Panc1 (cell line): ENCODE measurements at regions not wholly inside any gene's neighbourhood (a gene's known extent, or its start where the extent isn't known, plus 50 kb on each side); places are given as distances from the start of the nearest gene placed in this dataset.

Experiments
- ATAC-seq: fragments of 200-7000 bp; cut with Tn5 transposase; 2 replicates; pipeline ENCODE4 v1.9.1; 2020; ENCODE audit warnings: mild to moderate bottlenecking, moderate library complexity
- BruUV-seq: library from RNA; stranded (reverse); fragments of 400-500 nt; replicated peaks from 2 replicates; lab custom pipeline; 2021; lab: Mats Ljungman, UMichigan
- CTCF ChIA-PET: fragments of 300-600 bp; sonication (Branson Sonifier 250); formaldehyde crosslinking; loops from one replicate; lab custom pipeline; 2022; ENCODE audit warnings: antibody characterized with exemption; lab: Charles Lee
- POLR2A ChIA-PET: fragments of 300-600 bp; sonication (Branson Sonifier 250); formaldehyde crosslinking; loops from one replicate; lab custom pipeline; 2022; ENCODE audit warnings: antibody characterized with exemption; lab: Charles Lee
- DNase-seq: peaks from one replicate; pipeline ENCODE4 v3.0.0-alpha.2; 2010; ENCODE audit warnings: low read depth, low spot score
- H3K27ac ChIP-seq: 2 replicates; pipeline ENCODE4 v1.5.1; 2011; ENCODE audit warnings: mild to moderate bottlenecking, low read length, inconsistent platforms
- H3K27me3 ChIP-seq: fragments of 200-500 bp; sonication (Bioruptor generic); 2 replicates; pipeline ENCODE4 v1.6.0; 2014; ENCODE audit warnings: low read length, inconsistent platforms; ENCODE audit not compliant: control insufficient read depth, insufficient read depth
- H3K36me3 ChIP-seq: fragments of 200-500 bp; sonication (Bioruptor generic); 2 replicates; pipeline ENCODE4 v1.5.1; 2014; ENCODE audit warnings: inconsistent platforms, mild to moderate bottlenecking, low read length, moderate library complexity; ENCODE audit not compliant: control insufficient read depth, insufficient read depth
- H3K4me1 ChIP-seq: 2 replicates; pipeline ENCODE4 v1.5.1; 2011; ENCODE audit warnings: inconsistent platforms, mild to moderate bottlenecking, low read length, moderate library complexity; ENCODE audit not compliant: control insufficient read depth, insufficient read depth
- H3K4me3 ChIP-seq, 2 experiments: 2 replicates each; pipeline ENCODE4 v1.5.1; 2011 to 2012; ENCODE audit warnings: low read depth in 2 of 2, low read length in 2 of 2, mild to moderate bottlenecking in 2 of 2, inconsistent platforms in 1 of 2, moderate library complexity in 1 of 2
- H3K9me3 ChIP-seq: fragments of 200-500 bp; sonication (Bioruptor generic); 2 replicates; pipeline ENCODE4 v1.5.1; 2014; ENCODE audit warnings: low read depth, mild to moderate bottlenecking, inconsistent platforms, low read length, moderate library complexity; ENCODE audit not compliant: control insufficient read depth, insufficient read depth
- POLR2AphosphoS5 ChIP-seq: IDR thresholded peaks from 2 replicates; pipeline ENCODE4 v1.6.1; 2012; ENCODE audit warnings: mild to moderate bottlenecking, low read depth, low read length, moderate library complexity
- SIN3A ChIP-seq: IDR thresholded peaks from 2 replicates; pipeline ENCODE4 v1.6.1; 2012; ENCODE audit warnings: low read depth, mild to moderate bottlenecking, low read length, moderate library complexity, borderline replicate concordance; ENCODE audit not compliant: insufficient read depth
- TCF7L2 ChIP-seq: IDR thresholded peaks from 2 replicates; pipeline ENCODE4 v1.6.1; 2011; ENCODE audit warnings: mild to moderate bottlenecking, low read depth, low read length, inconsistent platforms
- in situ Hi-C: cut with HindIII; loops from 2 replicates; pipeline ENCODE4 v1.10.0; 2016; ENCODE audit warnings: low sequenced_read_pairs, low pct_unique_long_range_greater_than_20kb
- intact Hi-C: fragments of 100-400 bp; cut with micrococcal nuclease; formaldehyde crosslinking; loops from one replicate; pipeline ENCODE4 v1.10.0; 2022; ENCODE audit not compliant: unreplicated experiment
- TF ChIP-seq, protein P1 (sequence below), 2 experiments: IDR thresholded peaks; 2 replicates each; pipeline ENCODE4 v1.6.1; 2011 to 2012; ENCODE audit warnings: low read depth in 2 of 2, control low read depth in 1 of 2, low read length in 1 of 2, mild to moderate bottlenecking in 1 of 2, moderate library complexity in 1 of 2; ENCODE audit not compliant: insufficient read depth in 1 of 2
- TF ChIP-seq, protein P2 (sequence below): fragments of 450-650 bp; IDR thresholded peaks from 2 replicates; pipeline ENCODE4 v1.5.1; 2017; ENCODE audit warnings: mild to moderate bottlenecking

DNA sequence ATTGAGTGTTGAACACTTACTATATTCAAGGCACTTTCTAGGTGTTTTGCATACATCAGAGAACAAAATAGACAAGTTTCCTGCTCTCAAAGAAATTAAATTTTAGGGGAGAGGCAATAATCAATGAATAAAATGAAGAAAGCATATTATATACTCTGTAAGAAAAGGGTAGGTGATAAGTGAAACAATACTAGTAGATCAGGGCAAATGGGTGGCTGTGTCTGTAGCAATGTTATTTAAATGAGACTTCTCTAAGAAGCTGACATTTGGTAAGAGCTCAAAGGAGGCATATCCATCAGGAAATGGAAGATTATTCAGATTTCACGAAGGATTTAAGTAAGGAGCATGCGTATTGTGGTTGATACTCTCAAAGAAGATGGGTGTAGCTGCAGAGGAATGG lies 1291.6 kb downstream of the NSUN3 start:
- intact Hi-C loops (no loop called here), in situ Hi-C loops (no loop called here)
- ChIA-PET CTCF (no interaction called here), POLR2A (no interaction called here)
- no peak for ATAC-seq
- Histone ChIP-seq H3K4me1 (no peaks in the 10 kb centered on the region), H3K36me3 (no peaks in the 10 kb centered on the region), H3K27ac (no peak overlapping the region), H3K27me3 (no peaks in the 10 kb centered on the region), H3K9me3 (no peaks in the 10 kb centered on the region), H3K4me3 (no peak overlapping the region)
- DNase-seq: no peak
- TF ChIP-seq, protein P1, sequence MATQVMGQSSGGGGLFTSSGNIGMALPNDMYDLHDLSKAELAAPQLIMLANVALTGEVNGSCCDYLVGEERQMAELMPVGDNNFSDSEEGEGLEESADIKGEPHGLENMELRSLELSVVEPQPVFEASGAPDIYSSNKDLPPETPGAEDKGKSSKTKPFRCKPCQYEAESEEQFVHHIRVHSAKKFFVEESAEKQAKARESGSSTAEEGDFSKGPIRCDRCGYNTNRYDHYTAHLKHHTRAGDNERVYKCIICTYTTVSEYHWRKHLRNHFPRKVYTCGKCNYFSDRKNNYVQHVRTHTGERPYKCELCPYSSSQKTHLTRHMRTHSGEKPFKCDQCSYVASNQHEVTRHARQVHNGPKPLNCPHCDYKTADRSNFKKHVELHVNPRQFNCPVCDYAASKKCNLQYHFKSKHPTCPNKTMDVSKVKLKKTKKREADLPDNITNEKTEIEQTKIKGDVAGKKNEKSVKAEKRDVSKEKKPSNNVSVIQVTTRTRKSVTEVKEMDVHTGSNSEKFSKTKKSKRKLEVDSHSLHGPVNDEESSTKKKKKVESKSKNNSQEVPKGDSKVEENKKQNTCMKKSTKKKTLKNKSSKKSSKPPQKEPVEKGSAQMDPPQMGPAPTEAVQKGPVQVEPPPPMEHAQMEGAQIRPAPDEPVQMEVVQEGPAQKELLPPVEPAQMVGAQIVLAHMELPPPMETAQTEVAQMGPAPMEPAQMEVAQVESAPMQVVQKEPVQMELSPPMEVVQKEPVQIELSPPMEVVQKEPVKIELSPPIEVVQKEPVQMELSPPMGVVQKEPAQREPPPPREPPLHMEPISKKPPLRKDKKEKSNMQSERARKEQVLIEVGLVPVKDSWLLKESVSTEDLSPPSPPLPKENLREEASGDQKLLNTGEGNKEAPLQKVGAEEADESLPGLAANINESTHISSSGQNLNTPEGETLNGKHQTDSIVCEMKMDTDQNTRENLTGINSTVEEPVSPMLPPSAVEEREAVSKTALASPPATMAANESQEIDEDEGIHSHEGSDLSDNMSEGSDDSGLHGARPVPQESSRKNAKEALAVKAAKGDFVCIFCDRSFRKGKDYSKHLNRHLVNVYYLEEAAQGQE (IDR thresholded peaks at IDR 0.05; ENCODE audit: insufficient read depth in 1 of 2, low read depth in 2 of 2, low read length in 1 of 2): no peak
- TF ChIP-seq, protein P2, sequence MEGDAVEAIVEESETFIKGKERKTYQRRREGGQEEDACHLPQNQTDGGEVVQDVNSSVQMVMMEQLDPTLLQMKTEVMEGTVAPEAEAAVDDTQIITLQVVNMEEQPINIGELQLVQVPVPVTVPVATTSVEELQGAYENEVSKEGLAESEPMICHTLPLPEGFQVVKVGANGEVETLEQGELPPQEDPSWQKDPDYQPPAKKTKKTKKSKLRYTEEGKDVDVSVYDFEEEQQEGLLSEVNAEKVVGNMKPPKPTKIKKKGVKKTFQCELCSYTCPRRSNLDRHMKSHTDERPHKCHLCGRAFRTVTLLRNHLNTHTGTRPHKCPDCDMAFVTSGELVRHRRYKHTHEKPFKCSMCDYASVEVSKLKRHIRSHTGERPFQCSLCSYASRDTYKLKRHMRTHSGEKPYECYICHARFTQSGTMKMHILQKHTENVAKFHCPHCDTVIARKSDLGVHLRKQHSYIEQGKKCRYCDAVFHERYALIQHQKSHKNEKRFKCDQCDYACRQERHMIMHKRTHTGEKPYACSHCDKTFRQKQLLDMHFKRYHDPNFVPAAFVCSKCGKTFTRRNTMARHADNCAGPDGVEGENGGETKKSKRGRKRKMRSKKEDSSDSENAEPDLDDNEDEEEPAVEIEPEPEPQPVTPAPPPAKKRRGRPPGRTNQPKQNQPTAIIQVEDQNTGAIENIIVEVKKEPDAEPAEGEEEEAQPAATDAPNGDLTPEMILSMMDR: no peak
- TF ChIP-seq POLR2AphosphoS5 (no peak), TCF7L2 (no peak)
- BruUV-seq: no TSS peak

DNA sequence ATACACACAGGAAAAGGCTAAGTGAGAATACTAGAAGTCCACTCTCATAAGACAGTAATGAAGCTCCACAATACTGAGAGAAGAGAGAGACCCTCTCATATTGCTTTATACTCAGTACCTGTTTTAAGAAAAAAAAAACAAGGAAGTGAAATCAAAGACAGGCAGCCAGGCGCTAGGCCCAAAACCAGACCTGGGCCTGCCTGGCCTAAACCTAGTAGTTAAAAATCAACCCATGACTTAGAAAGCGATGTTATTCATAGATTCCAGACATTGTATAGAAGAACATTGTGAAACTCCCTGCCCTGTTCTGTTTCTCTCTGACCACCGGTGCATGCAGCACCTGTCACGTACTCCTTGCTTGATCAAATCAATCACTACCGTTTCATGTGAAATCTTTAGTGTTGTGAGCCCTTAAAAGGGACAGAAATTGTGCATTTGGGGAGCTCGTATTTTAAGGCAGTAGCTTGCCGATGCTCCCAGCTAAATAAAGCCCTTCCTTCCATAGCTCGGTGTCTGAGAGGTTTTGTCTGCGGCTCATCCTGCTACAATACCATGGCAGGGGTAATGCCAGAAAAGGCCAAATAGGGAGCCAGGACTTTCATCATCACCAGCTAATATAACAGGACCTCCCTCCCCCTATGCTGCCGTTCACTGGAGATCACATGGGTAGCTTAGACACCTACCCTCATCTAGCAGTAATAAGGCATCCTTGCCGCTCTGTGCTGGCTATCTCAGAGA lies 1294.1 kb downstream of the NSUN3 start:
- Histone ChIP-seq H3K4me3 (no peak overlapping the region), H3K27ac (no peak overlapping the region), H3K36me3 (no peaks in the 10 kb centered on the region), H3K9me3 (no peaks in the 10 kb centered on the region), H3K27me3 (no peaks in the 10 kb centered on the region), H3K4me1 (no peaks in the 10 kb centered on the region)
- no peak for TF ChIP-seq POLR2AphosphoS5
- TF ChIP-seq, protein P1 (IDR thresholded peaks at IDR 0.05; ENCODE audit: insufficient read depth in 1 of 2, low read depth in 2 of 2, low read length in 1 of 2): no peak
- TF ChIP-seq SIN3A: no peak
- TF ChIP-seq TCF7L2: no peak
- TF ChIP-seq, protein P2: no peak
- BruUV-seq: no TSS peak
- intact Hi-C loops (no loop called here), in situ Hi-C loops (no loop called here)
- CTCF ChIA-PET: no interaction called here
- POLR2A ChIA-PET: no interaction called here
- ATAC-seq: no peak
- DNase-seq: no peak
